ENCODE measurements at regions not wholly inside any gene's neighbourhood (a gene's known extent, or its start where the extent isn't known, plus 50 kb on each side); places are given as distances from the start of the nearest gene placed in this dataset.

DNA sequence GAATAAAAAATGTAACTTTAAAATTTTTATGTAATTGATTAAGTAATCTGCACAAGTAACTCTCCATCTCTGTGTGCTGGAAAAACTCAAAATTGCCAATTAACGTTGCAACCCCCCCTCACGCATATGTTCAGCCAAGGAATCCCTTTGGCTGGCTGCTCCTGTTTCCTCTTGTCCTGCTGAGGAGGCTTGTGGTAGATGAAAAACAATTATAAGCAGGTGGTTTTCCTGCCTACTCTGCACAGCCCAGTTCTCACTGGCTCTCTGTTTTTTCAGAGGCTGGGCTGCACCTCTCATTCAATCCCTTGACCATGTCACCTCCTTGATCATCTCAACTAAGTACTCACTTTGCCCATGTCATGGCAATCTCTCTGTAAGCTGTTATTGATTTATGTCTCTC, 1068.4 kb downstream of the ARAP2 start:
- Histone ChIP-seq H3K4me2 (ENCODE audit: low read length) (no peak overlapping the region), H3F3A (ENCODE audit: insufficient read depth, low read length) (no peaks in the 10 kb centered on the region), H3K9ac (ENCODE audit: low read length) (no peak overlapping the region), H3K4me1 (ENCODE audit: insufficient read depth, low read length, severe bottlenecking) (no peaks in the 10 kb centered on the region), H4K20me1 (ENCODE audit: insufficient read depth, low read length) (no peaks in the 10 kb centered on the region), H3K36me3 (ENCODE audit: insufficient read depth, low read length) (no peaks in the 10 kb centered on the region), H3K9me2 (ENCODE audit: low read depth, low read length) (no peaks in the 10 kb centered on the region), H3K4me3 (ENCODE audit: low read depth, low read length, poor library complexity, severe bottlenecking) (no peak overlapping the region), H3K9me3 (ENCODE audit: low read length) (no peaks in the 10 kb centered on the region), H3K79me2 (ENCODE audit: insufficient read depth, low read length) (no peaks in the 10 kb centered on the region), H2AFZ (ENCODE audit: low read length) (no peak overlapping the region), H3K27ac (ENCODE audit: low read depth, low read length, poor library complexity, severe bottlenecking) (no peak overlapping the region), H3K27me3 (ENCODE audit: insufficient read depth, low read length) (no peaks in the 10 kb centered on the region)
- no peak for TF ChIP-seq EZH2 (IDR thresholded peaks at IDR 0.05; ENCODE audit: borderline replicate concordance, low read length)
- TF ChIP-seq, protein P1, sequence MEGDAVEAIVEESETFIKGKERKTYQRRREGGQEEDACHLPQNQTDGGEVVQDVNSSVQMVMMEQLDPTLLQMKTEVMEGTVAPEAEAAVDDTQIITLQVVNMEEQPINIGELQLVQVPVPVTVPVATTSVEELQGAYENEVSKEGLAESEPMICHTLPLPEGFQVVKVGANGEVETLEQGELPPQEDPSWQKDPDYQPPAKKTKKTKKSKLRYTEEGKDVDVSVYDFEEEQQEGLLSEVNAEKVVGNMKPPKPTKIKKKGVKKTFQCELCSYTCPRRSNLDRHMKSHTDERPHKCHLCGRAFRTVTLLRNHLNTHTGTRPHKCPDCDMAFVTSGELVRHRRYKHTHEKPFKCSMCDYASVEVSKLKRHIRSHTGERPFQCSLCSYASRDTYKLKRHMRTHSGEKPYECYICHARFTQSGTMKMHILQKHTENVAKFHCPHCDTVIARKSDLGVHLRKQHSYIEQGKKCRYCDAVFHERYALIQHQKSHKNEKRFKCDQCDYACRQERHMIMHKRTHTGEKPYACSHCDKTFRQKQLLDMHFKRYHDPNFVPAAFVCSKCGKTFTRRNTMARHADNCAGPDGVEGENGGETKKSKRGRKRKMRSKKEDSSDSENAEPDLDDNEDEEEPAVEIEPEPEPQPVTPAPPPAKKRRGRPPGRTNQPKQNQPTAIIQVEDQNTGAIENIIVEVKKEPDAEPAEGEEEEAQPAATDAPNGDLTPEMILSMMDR (IDR thresholded peaks at IDR 0.05; ENCODE audit: low read length), result no peak

DNA sequence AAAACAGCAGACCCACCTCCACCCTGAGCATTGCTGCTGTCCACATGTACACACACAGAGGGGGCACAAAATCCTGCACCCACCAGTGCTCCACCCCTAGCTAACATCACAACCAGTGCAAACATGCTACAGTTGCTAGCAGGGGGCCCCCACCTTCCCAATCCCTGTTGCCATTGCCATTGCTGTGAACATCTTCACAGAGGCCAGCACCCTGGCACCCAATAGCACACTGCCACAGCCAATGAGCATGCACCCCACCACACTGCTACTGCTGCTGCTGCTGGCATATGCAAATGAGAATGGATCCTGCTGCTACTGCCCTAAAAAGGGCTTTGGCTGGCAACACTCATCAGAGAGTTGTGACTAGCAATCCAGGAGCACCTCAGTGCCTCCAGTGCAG, 1061.9 kb downstream of the ARAP2 start:
- no peak overlapping the region for H3K27ac ChIP-seq (ENCODE audit: low read depth, low read length, poor library complexity, severe bottlenecking)
- H3F3A ChIP-seq (ENCODE audit: insufficient read depth, low read length), result no peaks in the 10 kb centered on the region
- H3K79me2 ChIP-seq (ENCODE audit: insufficient read depth, low read length), result no peaks in the 10 kb centered on the region
- no peaks in the 10 kb centered on the region for H3K27me3 ChIP-seq (ENCODE audit: insufficient read depth, low read length)
- no peak overlapping the region for H3K9ac ChIP-seq (ENCODE audit: low read length)
- no peaks in the 10 kb centered on the region for H3K4me1 ChIP-seq (ENCODE audit: insufficient read depth, low read length, severe bottlenecking)
- no peaks in the 10 kb centered on the region for H3K9me3 ChIP-seq (ENCODE audit: low read length)
- H4K20me1 ChIP-seq (ENCODE audit: insufficient read depth, low read length), result no peaks in the 10 kb centered on the region
- TF ChIP-seq, protein P1 (IDR thresholded peaks at IDR 0.05; ENCODE audit: low read length), result no peak
- no peak for TF ChIP-seq EZH2 (IDR thresholded peaks at IDR 0.05; ENCODE audit: borderline replicate concordance, low read length)
- no peaks in the 10 kb centered on the region for H3K36me3 ChIP-seq (ENCODE audit: insufficient read depth, low read length)
- no peak overlapping the region for H3K4me2 ChIP-seq (ENCODE audit: low read length)
- H2AFZ ChIP-seq (ENCODE audit: low read length), result no peak overlapping the region
- no peaks in the 10 kb centered on the region for H3K9me2 ChIP-seq (ENCODE audit: low read depth, low read length)
- no peak overlapping the region for H3K4me3 ChIP-seq (ENCODE audit: low read depth, low read length, poor library complexity, severe bottlenecking)

DNA sequence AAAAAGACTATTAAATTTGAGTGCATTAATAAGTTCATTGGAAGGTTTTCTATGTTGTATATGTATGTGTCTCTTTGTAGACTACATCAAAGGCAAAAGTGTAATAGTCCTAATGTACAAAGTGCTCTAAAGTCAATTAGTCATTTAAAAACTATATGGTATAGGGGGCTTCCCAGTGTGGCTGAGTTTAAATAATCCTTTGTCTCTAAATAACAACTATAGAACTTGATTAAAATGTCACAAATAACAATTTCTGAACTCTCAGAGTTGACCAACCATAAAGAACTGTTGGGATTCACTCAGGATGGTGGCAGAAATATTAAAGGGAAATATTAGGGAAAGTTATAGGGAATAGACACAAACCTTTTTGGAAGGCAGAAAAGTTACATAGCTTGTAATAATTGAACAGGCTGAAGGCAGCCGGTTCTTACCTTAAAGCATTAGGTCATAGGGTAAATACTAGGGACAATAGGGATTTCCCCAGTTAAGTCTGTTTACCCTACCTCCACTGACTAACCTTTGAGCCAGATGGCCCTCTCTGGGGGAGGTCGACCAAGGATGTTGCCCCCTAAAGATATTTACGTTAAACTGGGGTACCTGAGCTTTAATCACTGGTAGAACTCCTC, 1054.2 kb downstream of the ARAP2 start:
- H4K20me1 ChIP-seq (ENCODE audit: insufficient read depth, low read length), result no peaks in the 10 kb centered on the region
- no peaks in the 10 kb centered on the region for H3F3A ChIP-seq (ENCODE audit: insufficient read depth, low read length)
- no peak overlapping the region for H2AFZ ChIP-seq (ENCODE audit: low read length)
- no peaks in the 10 kb centered on the region for H3K9me2 ChIP-seq (ENCODE audit: low read depth, low read length)
- H3K27me3 ChIP-seq (ENCODE audit: insufficient read depth, low read length), result no peaks in the 10 kb centered on the region
- H3K4me2 ChIP-seq (ENCODE audit: low read length), result no peak overlapping the region
- no peaks in the 10 kb centered on the region for H3K79me2 ChIP-seq (ENCODE audit: insufficient read depth, low read length)
- H3K9ac ChIP-seq (ENCODE audit: low read length), result no peak overlapping the region
- H3K4me1 ChIP-seq (ENCODE audit: insufficient read depth, low read length, severe bottlenecking), result no peaks in the 10 kb centered on the region
- no peak overlapping the region for H3K27ac ChIP-seq (ENCODE audit: low read depth, low read length, poor library complexity, severe bottlenecking)
- no peak overlapping the region for H3K4me3 ChIP-seq (ENCODE audit: low read depth, low read length, poor library complexity, severe bottlenecking)
- no peaks in the 10 kb centered on the region for H3K36me3 ChIP-seq (ENCODE audit: insufficient read depth, low read length)
- no peak for TF ChIP-seq EZH2 (IDR thresholded peaks at IDR 0.05; ENCODE audit: borderline replicate concordance, low read length)
- TF ChIP-seq, protein P1 (IDR thresholded peaks at IDR 0.05; ENCODE audit: low read length), result no peak
- no peaks in the 10 kb centered on the region for H3K9me3 ChIP-seq (ENCODE audit: low read length)

All from OCI-LY1 (cell line).